ENCODE measurements at regions not wholly inside any gene's neighbourhood (a gene's known extent, or its start where the extent isn't known, plus 50 kb on each side); places are given as distances from the start of the nearest gene placed in this dataset.

DNA sequence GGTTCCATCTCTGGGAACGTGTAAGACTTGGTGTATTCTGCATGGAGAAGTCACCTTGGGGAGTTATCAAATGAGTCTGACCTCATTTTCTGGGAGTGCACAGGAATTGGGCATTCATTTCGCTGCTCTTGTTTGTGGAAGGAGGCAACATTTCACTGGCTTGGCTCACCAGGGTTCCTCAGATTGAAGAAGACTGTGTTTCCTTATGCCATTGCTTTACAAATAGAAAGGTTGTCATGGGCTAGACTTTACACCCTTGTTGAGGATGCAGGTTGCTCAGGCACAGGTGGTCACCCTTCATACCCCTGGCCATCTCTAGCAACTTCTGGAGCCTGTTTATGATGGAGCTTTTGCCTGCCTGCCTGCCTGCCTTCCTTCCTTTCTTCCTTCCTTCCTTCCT lies 114.4 kb downstream of the AASDH start:
- Mint-ChIP-seq H3K27ac (ENCODE audit: unreplicated experiment) (no peak overlapping the region), H3K27me3 (ENCODE audit: unreplicated experiment) (no peaks in the 10 kb centered on the region), H3K9me3 (ENCODE audit: unreplicated experiment) (peaks cover 13% of the 10 kb centered on the region), H3K4me3 (ENCODE audit: unreplicated experiment) (no peak overlapping the region), H3K4me1 (ENCODE audit: unreplicated experiment) (no peaks in the 10 kb centered on the region), H3K36me3 (ENCODE audit: unreplicated experiment) (peaks cover 5% of the 10 kb centered on the region)
- DNase-seq (ENCODE audit: extremely low spot score, unreplicated experiment), result no peak
- TF ChIP-seq, protein P1, sequence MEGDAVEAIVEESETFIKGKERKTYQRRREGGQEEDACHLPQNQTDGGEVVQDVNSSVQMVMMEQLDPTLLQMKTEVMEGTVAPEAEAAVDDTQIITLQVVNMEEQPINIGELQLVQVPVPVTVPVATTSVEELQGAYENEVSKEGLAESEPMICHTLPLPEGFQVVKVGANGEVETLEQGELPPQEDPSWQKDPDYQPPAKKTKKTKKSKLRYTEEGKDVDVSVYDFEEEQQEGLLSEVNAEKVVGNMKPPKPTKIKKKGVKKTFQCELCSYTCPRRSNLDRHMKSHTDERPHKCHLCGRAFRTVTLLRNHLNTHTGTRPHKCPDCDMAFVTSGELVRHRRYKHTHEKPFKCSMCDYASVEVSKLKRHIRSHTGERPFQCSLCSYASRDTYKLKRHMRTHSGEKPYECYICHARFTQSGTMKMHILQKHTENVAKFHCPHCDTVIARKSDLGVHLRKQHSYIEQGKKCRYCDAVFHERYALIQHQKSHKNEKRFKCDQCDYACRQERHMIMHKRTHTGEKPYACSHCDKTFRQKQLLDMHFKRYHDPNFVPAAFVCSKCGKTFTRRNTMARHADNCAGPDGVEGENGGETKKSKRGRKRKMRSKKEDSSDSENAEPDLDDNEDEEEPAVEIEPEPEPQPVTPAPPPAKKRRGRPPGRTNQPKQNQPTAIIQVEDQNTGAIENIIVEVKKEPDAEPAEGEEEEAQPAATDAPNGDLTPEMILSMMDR (IDR thresholded peaks at IDR 0.05), result no peak

DNA sequence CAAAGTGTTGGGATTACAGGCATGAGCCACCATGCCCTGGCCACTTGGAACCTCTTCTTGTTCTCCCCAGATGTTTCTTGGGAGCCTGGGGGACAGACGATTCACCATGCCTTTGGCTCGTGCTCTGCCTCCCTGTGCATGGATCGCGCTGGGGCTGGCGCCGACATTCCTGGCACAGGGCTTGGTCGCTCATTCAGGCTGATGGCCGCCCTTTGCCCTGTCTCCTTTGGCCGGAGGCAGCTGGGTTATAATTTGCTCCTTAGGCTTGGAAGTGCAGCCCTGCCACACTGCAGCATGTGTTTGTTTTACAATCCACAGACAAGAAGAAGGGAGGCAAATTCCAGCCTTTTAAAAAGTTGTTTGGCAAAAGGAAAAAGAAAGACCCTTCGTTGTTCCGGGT lies 115.3 kb downstream of the AASDH start:
- Mint-ChIP-seq H3K4me1 (ENCODE audit: unreplicated experiment) (no peaks in the 10 kb centered on the region), H3K4me3 (ENCODE audit: unreplicated experiment) (no peak overlapping the region), H3K27me3 (ENCODE audit: unreplicated experiment) (no peaks in the 10 kb centered on the region), H3K27ac (ENCODE audit: unreplicated experiment) (no peak overlapping the region), H3K36me3 (ENCODE audit: unreplicated experiment) (peaks cover 4% of the 10 kb centered on the region), H3K9me3 (ENCODE audit: unreplicated experiment) (peaks cover 4% of the 10 kb centered on the region)
- TF ChIP-seq, protein P1 (IDR thresholded peaks at IDR 0.05), result no peak
- DNase-seq (ENCODE audit: extremely low spot score, unreplicated experiment), result no peak

DNA sequence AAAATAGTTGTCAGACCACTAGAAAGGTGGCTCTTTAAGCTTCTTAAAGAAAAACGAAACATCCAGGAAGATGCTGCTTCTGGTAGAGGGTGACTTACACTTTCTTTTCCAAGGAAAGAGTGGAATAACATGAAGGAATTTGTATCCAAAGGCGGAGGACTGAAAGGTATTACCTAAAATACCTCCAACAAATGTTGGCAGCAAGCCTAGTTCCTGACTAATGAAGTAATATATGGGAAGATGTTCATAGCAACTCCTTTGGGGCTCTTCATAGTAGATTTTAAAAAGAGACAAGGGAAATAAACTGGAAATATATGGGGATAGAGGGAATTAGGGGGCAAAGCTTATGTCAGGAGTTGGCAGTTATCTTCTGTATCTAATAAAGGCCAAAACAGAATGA lies 116.2 kb downstream of the AASDH start:
- TF ChIP-seq, protein P1 (IDR thresholded peaks at IDR 0.05), result no peak
- Mint-ChIP-seq H3K4me1 (ENCODE audit: unreplicated experiment) (no peaks in the 10 kb centered on the region), H3K9me3 (ENCODE audit: unreplicated experiment) (no peaks in the 10 kb centered on the region), H3K4me3 (ENCODE audit: unreplicated experiment) (no peak overlapping the region), H3K27me3 (ENCODE audit: unreplicated experiment) (no peaks in the 10 kb centered on the region), H3K27ac (ENCODE audit: unreplicated experiment) (no peak overlapping the region), H3K36me3 (ENCODE audit: unreplicated experiment) (peaks cover 1% of the 10 kb centered on the region)
- DNase-seq (ENCODE audit: extremely low spot score, unreplicated experiment), result no peak

DNA sequence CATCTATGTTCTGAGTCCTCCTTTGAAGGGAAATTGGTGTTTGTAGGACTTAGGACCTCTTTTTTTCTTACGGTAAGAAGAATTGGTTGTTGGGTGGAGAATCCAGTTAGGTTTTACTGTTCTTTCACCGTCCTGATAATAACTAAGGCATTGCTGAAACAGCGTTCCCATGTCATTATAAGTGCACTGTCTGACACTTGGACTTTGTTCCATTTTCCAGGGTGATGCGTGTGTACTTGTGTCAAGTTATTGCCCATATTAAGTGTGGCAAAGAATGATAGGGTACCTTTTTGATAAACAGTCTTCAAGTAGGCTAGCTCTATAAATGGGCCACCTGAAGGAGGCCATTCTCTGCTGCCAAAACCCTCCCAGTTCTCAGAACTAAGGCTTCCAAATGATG lies 119.7 kb downstream of the AASDH start:
- peaks cover 2% of the 10 kb centered on the region for H3K36me3 Mint-ChIP-seq (ENCODE audit: unreplicated experiment)

DNA sequence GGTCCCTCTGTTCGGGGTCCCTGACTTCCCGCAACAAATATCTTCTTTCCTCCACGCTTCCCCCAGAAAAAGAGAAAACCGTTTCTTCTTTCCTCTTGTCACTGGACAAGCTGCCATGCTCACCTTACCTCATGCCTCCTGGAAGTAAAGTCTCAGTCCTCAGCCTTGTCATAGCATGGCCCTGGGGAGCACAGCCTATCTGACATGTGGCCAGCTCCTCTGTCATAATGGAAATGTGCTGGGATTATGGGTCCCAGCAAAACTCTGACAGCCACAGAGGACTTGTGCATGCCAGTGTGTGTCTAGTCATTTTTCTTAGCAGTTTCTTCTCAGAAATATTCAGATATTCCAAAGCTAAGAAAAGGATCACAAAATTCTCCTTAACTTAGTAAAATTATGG lies 122.4 kb downstream of the AASDH start:
- Mint-ChIP-seq H3K27ac (ENCODE audit: unreplicated experiment) (no peak overlapping the region), H3K36me3 (ENCODE audit: unreplicated experiment) (peaks cover 2% of the 10 kb centered on the region), H3K4me1 (ENCODE audit: unreplicated experiment) (no peaks in the 10 kb centered on the region), H3K27me3 (ENCODE audit: unreplicated experiment) (no peaks in the 10 kb centered on the region), H3K9me3 (ENCODE audit: unreplicated experiment) (no peaks in the 10 kb centered on the region), H3K4me3 (ENCODE audit: unreplicated experiment) (no peak overlapping the region)
- TF ChIP-seq, protein P1 (IDR thresholded peaks at IDR 0.05), result no peak
- no peak for DNase-seq (ENCODE audit: extremely low spot score, unreplicated experiment)

More for the DNA sequence above, 119.7 kb downstream of the AASDH start:
- DNase-seq (ENCODE audit: extremely low spot score, unreplicated experiment), result no peak
- Mint-ChIP-seq H3K27ac (ENCODE audit: unreplicated experiment) (no peak overlapping the region), H3K4me1 (ENCODE audit: unreplicated experiment) (no peaks in the 10 kb centered on the region), H3K27me3 (ENCODE audit: unreplicated experiment) (no peaks in the 10 kb centered on the region), H3K4me3 (ENCODE audit: unreplicated experiment) (no peak overlapping the region), H3K9me3 (ENCODE audit: unreplicated experiment) (no peaks in the 10 kb centered on the region)
- TF ChIP-seq, protein P1 (IDR thresholded peaks at IDR 0.05), result no peak

All from osteocyte (in vitro differentiated cells).